HL-60/S4 treated with phorbol 12-myristate 13-acetate at 8.2 ng/mL for 4 days and 3 days (cell line): ENCODE measurements at regions not wholly inside any gene's neighbourhood (a gene's known extent, or its start where the extent isn't known, plus 50 kb on each side); places are given as distances from the start of the nearest gene placed in this dataset.
"Not testable (repeated sequence)": the region's sequence is repeated elsewhere in the genome, so short reads cannot be mapped to it uniquely, and the experiment has no call there.

Source experiments
- in situ Hi-C: fragments of 300-500 bp; cut with MboI; formaldehyde crosslinking; loops from 2 replicates; pipeline ENCODE4 v1.15.0; 2022; ENCODE audit warnings: low sequenced_read_pairs

DNA sequence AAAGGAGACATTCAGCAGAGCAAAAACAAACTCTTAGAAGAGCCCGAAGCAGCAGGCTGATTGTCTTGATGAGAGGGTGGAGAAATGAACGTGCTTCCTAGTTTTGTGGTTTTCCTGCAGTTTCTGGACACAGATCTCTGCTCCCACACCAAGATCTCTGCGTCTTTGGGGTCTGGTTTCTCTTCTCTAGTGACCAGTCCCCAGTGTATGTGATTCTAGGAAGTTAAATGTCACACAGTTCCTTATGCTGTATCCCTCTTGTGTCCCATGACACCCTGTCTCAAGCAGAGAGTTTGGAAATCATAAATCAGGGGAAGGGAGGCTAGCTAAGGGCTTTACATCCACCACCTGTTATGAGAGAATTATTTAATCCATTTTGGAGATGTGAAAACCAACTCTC lies 55.4 kb upstream of the KLF14 start:
- in situ Hi-C loops, result no loop called here

DNA sequence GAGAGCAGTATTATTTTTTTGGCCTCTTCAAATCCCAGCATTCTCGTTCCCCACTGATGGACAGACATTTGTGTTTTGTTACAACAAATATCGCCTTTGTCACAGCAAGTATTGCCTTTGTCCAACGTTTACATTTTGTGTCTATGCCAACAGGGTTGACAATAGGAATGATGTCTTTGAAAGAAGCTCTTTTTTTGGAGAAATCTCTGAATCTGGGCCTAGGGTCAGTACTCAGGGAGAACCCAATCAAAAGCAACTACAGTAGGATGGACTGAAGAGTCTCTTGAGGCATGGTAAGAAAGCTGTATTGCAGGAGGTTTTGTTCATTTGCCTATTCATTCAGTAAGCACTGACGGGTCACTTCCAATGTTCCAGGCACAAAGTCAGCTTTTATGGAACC lies 57.7 kb upstream of the KLF14 start:
- in situ Hi-C loops, result no loop called here

DNA sequence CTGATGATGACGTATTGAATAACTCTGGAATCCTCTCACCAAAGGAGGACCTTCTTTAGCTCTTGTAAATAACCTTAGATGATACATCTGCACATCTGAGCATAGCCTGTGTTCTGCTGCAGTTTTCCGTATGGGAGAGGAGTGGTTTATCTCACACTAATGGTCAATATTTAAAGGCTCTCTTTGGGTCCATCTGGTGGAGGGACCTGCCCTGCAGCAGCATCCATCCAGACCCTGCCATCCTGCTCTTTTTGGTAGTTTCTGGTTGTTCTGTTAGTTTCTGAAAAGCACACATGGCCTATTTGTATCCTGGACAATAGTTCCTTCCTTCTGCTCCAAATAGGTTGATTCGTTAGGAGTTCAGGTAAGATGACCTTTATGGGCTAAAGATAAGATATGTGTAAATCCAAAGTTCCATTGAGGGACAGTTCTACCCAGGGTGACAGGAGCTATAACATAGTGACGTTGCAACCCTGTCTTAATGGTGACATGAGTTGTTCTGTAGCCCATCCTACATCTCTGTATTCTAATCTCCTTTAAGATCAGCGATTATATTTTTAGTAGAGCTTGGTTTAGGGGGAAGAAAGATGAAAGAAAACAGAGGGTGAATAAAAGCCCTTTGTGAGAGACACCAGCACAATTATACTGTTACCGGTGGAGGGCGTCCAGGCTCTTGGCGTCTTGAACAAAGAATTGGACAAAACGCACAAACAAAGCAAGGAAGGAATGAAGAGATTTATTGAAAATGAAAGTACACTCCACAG lies 60.0 kb upstream of the KLF14 start:
- in situ Hi-C loops, result no loop called here

DNA sequence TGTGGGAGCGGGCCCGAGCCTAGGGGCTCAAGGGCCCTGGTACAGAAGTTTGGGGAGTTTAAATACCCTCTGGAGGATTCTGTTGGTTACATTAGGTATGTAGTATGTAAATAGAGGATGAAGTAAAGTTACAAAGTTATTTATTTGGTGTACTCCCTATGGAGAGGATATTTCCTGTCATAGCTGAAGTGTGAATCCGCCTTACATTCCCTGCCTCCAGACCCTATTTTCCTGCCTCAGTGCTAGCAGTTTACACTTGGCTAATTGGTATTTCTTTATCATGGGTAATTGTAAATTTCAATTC lies 60.6 kb upstream of the KLF14 start:
- in situ Hi-C loops, result no loop called here

DNA sequence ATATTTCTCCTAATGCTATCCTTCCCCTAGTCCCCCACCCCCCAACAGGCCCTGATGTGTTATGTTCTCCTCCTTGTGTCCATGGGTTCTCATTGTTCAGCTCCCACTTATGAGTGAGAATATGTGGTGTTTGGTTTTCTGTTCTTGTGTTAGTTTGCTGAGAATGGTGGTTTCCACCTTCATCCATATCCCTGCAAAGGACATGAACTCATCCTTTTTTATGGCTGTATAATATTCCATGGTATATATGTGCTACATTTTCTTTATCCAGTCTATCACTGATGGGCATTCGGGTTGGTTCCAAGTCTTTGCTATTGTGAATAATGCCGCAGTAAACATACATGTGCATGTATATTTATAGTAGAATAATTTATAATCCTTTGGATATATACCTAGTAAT lies 62.4 kb upstream of the KLF14 start:
- in situ Hi-C loops, result not testable (repeated sequence)

DNA sequence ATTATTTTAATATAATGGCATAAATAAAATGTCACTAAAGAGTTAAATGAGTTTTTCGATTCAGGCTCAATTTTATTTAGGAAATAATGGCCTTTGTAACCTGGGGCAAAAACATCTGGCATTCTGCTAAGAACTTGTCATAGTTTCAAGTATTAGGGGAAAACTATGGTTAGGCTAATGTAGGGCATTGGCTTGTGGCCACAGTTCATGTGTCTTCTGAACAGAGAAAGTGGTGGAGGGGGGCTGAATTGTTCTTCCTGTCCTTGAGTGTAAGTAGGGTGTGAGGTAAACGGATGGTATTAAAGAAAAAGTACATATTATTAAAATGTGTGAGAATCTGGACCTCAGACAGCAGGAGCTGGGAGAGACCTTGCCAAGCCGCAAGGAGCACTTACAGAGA lies 69.1 kb upstream of the KLF14 start:
- in situ Hi-C loops, result no loop called here

DNA sequence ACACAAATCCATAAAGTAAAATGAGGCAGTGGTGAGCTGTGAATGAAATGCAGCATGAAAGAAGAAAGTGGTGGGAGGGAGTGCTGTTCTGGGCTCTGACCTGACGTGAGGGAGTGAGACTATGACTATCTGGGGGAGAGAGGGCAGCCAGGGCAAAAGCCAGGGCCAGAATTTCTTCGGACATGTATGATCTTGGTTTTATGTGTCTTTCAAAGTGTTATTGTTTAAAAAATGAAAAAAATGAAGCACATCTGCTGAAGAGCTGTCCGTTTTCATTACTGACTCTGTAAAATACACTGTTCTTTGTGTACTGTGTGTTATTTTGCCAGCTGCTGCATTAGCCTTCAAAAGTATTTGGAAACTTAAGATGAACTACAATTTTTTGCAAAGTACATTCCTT lies 70.2 kb upstream of the KLF14 start:
- in situ Hi-C loops, result no loop called here

DNA sequence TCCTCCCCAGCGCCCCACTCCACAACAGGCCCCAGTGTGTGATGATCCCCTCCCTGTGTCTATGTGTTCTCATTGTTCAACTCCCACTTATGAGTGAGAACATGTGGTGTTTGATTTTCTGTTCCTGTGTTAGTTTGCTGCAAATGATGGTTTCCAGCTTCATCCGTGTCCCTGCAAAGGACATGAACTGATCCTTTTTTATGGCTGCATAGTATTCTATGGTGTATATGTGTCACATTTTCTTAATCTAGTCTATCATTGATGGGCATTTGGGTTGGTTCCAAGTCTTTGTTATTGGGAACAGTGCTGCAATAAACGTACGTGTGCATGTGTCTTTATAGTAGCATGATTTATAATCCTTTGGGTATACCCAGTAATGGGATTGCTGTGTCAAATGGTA lies 78.8 kb upstream of the KLF14 start:
- in situ Hi-C loops, result not testable (repeated sequence)

DNA sequence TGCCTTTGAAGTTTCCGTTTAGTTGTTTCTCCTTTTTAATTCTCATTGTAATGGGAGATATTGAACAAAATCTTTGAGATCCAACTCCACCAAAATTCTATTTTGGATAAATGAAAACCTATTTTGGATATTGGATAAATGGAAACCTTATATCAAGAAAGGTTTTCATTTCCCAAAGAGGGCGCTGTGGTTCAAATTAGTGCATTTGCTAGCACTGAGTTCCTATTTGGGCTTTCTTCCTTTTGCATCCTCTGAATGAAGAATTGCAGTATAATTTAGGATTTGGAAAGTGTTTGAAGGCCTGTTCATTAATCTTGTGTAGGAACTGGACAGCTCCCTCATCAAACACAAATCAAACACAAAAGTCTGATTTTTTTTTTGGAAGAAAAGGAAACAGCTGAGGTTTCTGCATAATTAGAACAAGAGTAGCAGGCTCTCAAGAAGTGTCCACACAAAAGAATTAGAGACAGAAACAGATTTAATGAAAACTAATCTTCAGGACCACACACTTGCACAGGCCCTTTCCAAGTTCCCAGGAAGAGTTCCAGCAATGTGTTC lies 80.8 kb upstream of the KLF14 start:
- in situ Hi-C loops, result no loop called here

DNA sequence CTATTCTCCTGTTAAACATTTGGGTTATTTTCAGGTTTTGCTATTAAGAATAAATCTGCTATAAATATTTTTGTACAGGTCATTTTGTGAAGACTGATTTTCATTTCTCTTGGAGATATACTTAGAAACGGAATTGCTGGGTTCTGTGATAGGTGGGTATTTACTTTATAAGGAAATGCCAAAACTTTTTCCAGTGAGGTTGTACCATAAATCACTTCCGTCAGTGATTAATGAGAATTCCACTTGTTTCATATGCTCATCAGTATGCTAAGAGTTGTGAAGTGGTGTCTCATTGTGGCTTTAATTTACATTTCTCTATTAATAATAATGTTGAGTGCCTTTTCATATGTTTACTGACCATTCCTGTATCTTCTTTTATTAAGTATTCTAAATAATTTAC lies 84.0 kb upstream of the KLF14 start:
- in situ Hi-C loops, result no loop called here

DNA sequence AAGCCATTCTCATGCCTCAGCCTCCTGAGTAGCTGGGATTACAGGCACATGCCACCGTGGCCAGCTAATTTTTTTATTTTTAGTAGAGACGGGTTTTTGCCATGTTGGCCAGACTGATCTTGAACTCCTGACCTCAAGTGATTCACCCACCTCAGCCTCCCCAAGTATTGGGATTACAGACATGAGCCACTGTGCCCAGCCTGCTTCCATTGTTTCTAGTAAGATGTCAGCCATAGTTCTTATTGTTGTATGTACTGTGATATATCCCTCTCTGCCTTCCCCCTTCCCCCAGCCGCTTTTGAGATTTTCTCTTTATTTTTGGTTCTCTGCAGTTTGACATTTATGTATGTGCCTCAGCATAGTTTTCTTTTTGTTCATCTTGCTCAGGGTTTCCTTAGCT lies 87.9 kb upstream of the KLF14 start:
- in situ Hi-C loops, result no loop called here

DNA sequence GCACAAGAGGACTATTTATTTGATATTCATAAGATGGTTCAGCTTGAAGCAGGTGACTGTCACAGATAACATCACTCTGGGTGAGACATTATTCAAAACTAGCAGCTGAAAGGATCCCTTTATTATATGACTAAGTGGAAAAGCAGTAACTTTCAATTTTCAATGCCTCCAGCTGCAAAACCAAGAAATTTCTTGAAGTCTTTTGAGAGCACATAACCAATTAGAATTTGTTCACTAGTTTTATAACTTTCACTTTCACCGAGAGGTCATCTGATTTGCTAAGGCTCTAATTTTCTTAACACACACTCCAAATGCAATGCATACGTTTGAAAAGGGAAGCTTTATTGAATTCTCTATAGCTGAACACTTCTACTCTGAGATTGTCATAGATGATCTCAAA lies 88.6 kb upstream of the KLF14 start:
- in situ Hi-C loops, result no loop called here

DNA sequence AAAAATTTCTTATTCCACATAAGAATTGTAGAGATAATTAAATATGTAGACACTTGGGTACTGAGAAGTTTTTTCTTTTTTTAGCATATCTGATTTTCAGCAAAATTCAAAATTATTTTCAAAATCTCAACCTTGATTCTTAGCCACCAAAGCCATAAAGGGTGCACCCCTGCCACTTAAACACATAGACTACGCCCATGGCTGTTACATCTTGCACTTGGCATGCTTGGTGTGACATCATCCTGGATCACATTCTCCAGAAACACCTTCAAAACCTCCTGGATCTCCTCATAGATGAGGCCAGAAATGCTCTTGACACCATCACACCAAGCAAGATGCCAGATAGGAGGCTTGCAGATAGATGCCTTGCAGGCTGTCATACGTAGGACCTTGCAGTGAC lies 89.1 kb upstream of the KLF14 start:
- in situ Hi-C loops, result no loop called here

DNA sequence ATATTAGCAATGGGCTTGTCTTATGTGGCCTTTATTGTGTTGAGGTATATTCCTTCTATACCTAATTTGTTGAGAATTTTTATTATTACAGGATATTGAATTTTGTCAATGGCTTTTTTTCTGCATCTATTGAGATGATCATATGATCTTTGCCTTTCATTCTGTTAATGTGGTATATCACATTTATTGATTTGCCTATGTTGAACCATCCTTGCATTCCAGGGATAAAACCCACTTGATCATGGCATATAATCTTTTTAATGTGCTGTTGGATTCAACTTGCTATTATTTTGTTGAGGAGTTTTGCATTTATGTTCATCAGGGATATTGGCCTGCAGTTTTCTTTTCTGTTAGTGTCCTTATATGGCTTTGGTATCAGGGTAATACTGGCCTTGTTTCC lies 91.8 kb upstream of the KLF14 start:
- in situ Hi-C loops, result no loop called here

DNA sequence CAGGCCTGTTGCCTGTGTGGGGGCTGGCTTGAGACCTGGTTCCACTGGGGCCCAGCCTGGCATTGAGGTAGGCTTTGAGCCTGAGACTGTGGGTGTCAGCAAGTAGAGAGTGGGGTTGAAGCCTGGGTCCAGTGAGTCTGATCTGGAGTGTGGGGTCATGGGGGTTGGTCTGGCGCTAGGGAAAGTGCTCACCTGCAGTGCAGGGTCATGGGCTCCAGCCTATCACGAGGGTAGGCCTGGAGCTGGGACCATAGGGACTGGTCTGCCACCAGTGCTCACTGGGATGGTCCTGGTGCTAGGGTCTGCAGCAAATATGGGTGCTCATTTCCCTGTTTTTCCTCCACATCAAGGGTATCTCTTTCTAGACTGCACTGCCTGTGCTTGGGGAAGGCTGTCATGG lies 95.4 kb upstream of the KLF14 start:
- in situ Hi-C loops, result no loop called here

DNA sequence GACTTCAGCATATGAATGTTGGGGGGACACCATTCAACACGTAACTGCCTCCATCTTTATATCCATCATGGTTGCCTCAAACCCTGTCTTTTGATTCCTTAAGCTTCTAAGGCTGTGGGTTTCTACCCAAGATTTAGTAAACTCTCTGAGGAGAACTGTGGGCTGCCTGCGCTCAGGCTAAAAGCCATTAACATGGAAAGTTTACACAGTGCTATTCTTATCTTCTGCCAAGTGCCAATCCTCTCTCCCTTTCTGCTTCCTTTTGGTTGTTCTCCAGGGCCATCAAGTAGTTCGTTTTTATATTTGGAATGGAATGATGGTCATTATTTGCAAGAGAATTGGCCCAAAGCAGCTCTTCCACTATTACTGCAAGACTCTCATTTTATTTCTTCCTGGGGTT lies 97.3 kb upstream of the KLF14 start:
- in situ Hi-C loops, result no loop called here

DNA sequence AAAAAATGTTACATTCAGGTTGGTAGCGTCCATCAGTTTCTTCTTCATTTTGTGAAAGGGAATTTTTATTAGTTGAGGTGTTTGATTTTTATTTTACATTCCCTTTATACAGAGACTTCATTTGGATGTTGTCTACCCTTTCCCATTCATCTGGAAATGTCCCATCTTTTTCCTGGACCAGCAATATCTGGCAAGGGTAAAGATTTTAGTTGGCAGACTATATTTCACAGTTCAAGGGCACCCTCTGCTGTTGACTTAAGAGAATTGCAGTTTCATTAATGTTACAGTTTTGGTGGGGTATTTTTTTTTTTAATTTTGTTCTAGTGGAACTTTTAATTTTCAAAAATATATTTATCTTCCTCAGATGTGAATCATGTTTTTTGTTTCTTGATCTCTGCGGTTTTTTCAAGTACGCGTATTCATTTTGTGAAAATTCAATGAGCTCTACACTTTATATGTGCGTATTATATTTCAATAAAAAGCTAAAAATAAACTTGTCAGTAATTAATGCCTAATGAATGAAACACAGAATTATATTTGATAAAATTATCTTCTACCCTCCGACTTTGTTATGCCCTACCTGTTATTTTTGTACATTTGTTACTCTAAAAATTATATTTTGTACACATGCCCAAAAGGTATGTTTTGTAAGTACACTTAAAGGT lies 97.9 kb upstream of the KLF14 start:
- in situ Hi-C loops, result no loop called here

DNA sequence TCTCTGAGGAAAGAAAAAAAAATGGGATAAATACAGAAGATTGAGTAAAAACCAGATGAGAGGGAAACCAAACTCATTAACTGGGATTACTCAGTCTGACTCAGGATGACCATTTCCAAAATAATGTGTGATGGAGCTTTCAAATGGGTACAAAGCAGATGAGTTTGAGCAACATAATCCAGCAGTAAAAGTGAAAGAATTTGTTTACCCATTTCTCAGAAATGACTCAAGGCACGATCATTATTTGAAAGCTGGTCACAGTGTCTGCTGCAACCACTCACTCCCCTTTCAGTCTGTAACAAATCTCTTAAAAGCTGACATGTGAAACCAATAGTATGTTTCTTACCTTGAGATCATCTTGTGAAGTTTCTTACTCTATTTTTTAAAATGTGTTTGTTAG lies 104.7 kb upstream of the KLF14 start:
- in situ Hi-C loops, result no loop called here

DNA sequence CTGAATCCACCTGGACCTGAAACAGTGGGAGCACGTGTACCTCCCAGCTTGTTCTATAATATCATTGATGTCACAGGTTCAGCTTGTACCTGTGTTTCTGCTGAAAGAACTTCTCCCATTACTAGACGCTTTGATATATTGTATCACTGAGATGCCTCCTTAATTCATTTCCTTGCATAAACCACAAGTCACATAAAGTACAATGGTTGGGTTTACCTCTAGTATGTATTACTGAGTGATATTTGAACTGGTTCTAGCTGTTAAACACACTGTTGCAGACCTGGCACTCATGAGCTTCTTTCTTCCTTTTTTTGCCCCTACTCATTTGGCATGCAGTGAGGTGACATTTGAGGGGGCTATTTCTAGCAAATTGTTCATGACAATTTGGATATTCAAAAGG lies 106.6 kb upstream of the KLF14 start:
- in situ Hi-C loops, result no loop called here

DNA sequence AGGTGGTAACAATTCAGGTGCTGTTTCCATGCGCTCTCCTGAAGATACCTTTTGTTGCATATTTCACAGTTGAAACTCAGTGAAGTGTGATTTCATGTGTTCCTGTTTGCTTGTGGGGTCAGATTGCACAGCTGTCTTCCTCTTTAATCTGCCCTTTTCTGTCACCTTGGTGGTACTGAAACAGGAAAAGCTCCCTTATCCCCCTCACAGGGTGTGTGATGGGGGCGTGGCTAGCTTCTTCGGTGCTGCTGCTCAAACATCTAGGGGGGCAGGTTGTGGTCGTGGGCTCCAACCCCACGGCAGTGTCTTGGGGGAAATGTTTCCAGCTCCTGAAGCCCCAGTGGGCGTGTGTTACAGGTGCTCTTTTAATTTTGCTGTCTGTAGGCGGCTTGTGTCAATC lies 107.4 kb upstream of the KLF14 start:
- in situ Hi-C loops, result no loop called here

DNA sequence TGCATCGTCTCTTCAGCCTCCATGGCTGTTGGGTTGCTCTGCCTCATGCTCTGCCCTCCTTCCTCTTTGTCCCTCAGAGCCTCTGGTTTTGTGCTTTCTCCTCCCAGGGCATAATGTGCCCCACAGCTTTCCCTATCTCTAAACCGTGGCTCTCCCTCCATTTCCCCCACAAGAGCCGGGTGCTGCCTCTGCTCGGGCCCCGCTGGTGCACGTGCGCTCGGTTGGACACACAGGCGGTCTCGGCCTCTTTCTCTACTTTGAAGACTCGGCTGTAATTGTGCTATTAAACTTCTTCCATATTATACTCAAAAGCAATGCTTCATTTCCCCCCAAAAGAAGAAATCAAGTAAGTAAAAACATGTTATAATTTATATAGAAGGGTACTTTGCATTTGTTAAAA lies 109.7 kb upstream of the KLF14 start:
- in situ Hi-C loops, result no loop called here

DNA sequence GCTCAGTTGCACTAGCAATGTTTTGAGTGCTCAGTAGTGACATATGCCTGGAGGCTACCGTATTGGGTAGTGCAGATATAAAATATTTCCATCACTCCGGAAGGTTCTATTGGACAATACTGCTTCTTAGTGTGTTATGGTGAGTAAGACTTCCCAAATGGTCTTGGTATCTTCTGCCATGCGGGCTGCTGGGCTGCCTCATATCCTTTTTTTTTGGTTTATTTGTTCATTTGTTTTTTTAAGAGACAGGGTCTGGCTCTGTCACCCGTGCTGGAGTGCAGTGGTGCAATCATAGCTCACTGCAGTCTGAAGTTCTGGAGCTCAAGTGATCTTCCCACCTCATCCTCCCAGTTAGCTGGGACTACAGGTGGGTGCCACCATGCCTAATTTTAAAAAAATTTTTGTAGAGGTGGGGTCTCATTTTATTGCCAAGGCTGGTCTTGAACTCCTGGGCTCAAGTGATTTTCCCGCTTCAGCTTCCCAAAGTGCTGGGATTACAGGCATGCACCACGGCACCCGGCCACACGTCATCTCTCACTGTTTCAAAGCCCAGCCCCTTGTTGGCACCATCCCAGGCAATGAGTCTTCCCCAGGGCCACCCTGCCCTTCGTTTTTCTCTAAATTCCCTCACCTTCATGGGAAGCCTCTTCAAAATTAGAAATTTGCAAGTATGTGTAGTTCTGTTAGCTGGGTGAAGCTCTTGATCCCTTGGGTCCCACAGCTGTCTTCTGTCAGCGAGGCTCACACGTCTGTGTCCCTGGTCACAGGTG lies 111.0 kb upstream of the KLF14 start:
- in situ Hi-C loops, result no loop called here
